Activated naive CD8-positive, alpha-beta T cell treated with anti-CD3 and anti-CD28 coated beads for 36 hours (primary cell): ENCODE measurements at regions not wholly inside any gene's neighbourhood (a gene's known extent, or its start where the extent isn't known, plus 50 kb on each side); places are given as distances from the start of the nearest gene placed in this dataset.
"Not testable (repeated sequence)": the region's sequence is repeated elsewhere in the genome, so short reads cannot be mapped to it uniquely, and the experiment has no call there.

Experiments
- DNase-seq: peaks from one replicate; pipeline ENCODE4 v3.0.0; 2021
- H3K27ac Mint-ChIP-seq: one replicate; pipeline ENCODE4 v1.8.0; 2022; ENCODE audit warnings: mild to moderate bottlenecking, moderate library complexity, mixed read lengths
- H3K27me3 Mint-ChIP-seq: one replicate; pipeline ENCODE4 v1.8.0; 2022; ENCODE audit warnings: mild to moderate bottlenecking, mixed read lengths
- H3K36me3 Mint-ChIP-seq: one replicate; pipeline ENCODE4 v1.8.0; 2021; ENCODE audit warnings: mild to moderate bottlenecking, mixed read lengths
- H3K4me1 Mint-ChIP-seq: one replicate; pipeline ENCODE4 v1.8.0; 2021; ENCODE audit warnings: mixed read lengths
- H3K4me3 Mint-ChIP-seq: one replicate; pipeline ENCODE4 v1.8.0; 2022; ENCODE audit warnings: mild to moderate bottlenecking, moderate library complexity, mixed read lengths
- H3K9me3 Mint-ChIP-seq: one replicate; pipeline ENCODE4 v1.8.0; 2022; ENCODE audit warnings: mixed read lengths

GRCh38 chr1:185529673-185530072, 204.5 kb upstream of the HMCN1 start:
- H3K9me3 Mint-ChIP-seq = peaks cover 2% of the 10 kb centered on the region
- H3K27ac Mint-ChIP-seq = no peak overlapping the region
- no peak overlapping the region for H3K4me3 Mint-ChIP-seq
- peaks cover 3% of the 10 kb centered on the region for H3K4me1 Mint-ChIP-seq
- H3K36me3 Mint-ChIP-seq = no peaks in the 10 kb centered on the region
- DNase-seq = no peak
- no peaks in the 10 kb centered on the region for H3K27me3 Mint-ChIP-seq

GRCh38 chr1:185528084-185528676, 206.0 kb upstream of the HMCN1 start:
- H3K36me3 Mint-ChIP-seq = peaks cover 1% of the 10 kb centered on the region
- peaks cover 3% of the 10 kb centered on the region for H3K4me1 Mint-ChIP-seq
- H3K27ac Mint-ChIP-seq = no peak overlapping the region
- peaks cover 4% of the 10 kb centered on the region for H3K9me3 Mint-ChIP-seq
- H3K4me3 Mint-ChIP-seq = no peak overlapping the region
- H3K27me3 Mint-ChIP-seq = no peaks in the 10 kb centered on the region
- no peak for DNase-seq

- peaks cover 1% of the 10 kb centered on the region for H3K36me3 Mint-ChIP-seq
- no peak for DNase-seq
- H3K4me1 Mint-ChIP-seq = peaks cover 3% of the 10 kb centered on the region
- H3K27me3 Mint-ChIP-seq = no peaks in the 10 kb centered on the region
- no peak overlapping the region for H3K27ac Mint-ChIP-seq
- H3K9me3 Mint-ChIP-seq = peaks cover 4% of the 10 kb centered on the region
- no peak overlapping the region for H3K4me3 Mint-ChIP-seq
These were observed 207.6 kb upstream of the HMCN1 start for GRCh38 chr1:185526344-185527307.

GRCh38 chr1:185520188-185520920, 203.3 kb upstream of the IVNS1ABP start:
- DNase-seq = no peak
- H3K27ac Mint-ChIP-seq = no peak overlapping the region
- no peak overlapping the region for H3K4me3 Mint-ChIP-seq
- H3K27me3 Mint-ChIP-seq = no peaks in the 10 kb centered on the region
- H3K9me3 Mint-ChIP-seq = peaks cover 15% of the 10 kb centered on the region
- H3K4me1 Mint-ChIP-seq = peaks cover 2% of the 10 kb centered on the region
- peaks cover 8% of the 10 kb centered on the region for H3K36me3 Mint-ChIP-seq

- Mint-ChIP-seq H3K4me1 (peaks cover 4% of the 10 kb centered on the region), H3K27ac (no peak overlapping the region), H3K4me3 (no peak overlapping the region), H3K9me3 (peaks cover 12% of the 10 kb centered on the region), H3K27me3 (no peaks in the 10 kb centered on the region), H3K36me3 (peaks cover 7% of the 10 kb centered on the region)
- no peak for DNase-seq
These were observed 200.9 kb upstream of the IVNS1ABP start for GRCh38 chr1:185517808-185518419.

- H3K9me3 Mint-ChIP-seq = peaks cover 12% of the 10 kb centered on the region
- not testable (repeated sequence) for H3K36me3 Mint-ChIP-seq, H3K4me1 Mint-ChIP-seq, DNase-seq, H3K27ac Mint-ChIP-seq, H3K27me3 Mint-ChIP-seq, H3K4me3 Mint-ChIP-seq
These were observed 200.3 kb upstream of the IVNS1ABP start for GRCh38 chr1:185517301-185517700.

GRCh38 chr1:185515696-185516095, 198.7 kb upstream of the IVNS1ABP start:
- Mint-ChIP-seq H3K4me1 (peaks cover 4% of the 10 kb centered on the region), H3K36me3 (peaks cover 7% of the 10 kb centered on the region), H3K27ac (no peak overlapping the region), H3K27me3 (no peaks in the 10 kb centered on the region), H3K4me3 (no peak overlapping the region), H3K9me3 (peaks cover 10% of the 10 kb centered on the region)
- DNase-seq = no peak

- Mint-ChIP-seq H3K4me3 (no peak overlapping the region), H3K36me3 (peaks cover 7% of the 10 kb centered on the region), H3K9me3 (peaks cover 10% of the 10 kb centered on the region), H3K27ac (no peak overlapping the region), H3K4me1 (peaks cover 4% of the 10 kb centered on the region), H3K27me3 (no peaks in the 10 kb centered on the region)
- no peak for DNase-seq
These were observed 197.3 kb upstream of the IVNS1ABP start for GRCh38 chr1:185514311-185514710.

- H3K27ac Mint-ChIP-seq = no peak overlapping the region
- no peak overlapping the region for H3K4me3 Mint-ChIP-seq
- H3K4me1 Mint-ChIP-seq = peaks cover 4% of the 10 kb centered on the region
- H3K36me3 Mint-ChIP-seq = peaks cover 7% of the 10 kb centered on the region
- no peak for DNase-seq
- H3K27me3 Mint-ChIP-seq = no peaks in the 10 kb centered on the region
- H3K9me3 Mint-ChIP-seq = peaks cover 5% of the 10 kb centered on the region
These were observed 195.4 kb upstream of the IVNS1ABP start for GRCh38 chr1:185512442-185512841.

GRCh38 chr1:185501099-185501498, 184.1 kb upstream of the IVNS1ABP start:
- no peak overlapping the region for H3K27ac Mint-ChIP-seq
- no peak for DNase-seq
- no peaks in the 10 kb centered on the region for H3K36me3 Mint-ChIP-seq
- no peak overlapping the region for H3K4me3 Mint-ChIP-seq
- peaks cover 22% of the 10 kb centered on the region for H3K4me1 Mint-ChIP-seq
- peaks cover 4% of the 10 kb centered on the region for H3K27me3 Mint-ChIP-seq
- peaks cover 6% of the 10 kb centered on the region for H3K9me3 Mint-ChIP-seq

- peak; percentile 9 for DNase-seq
- Mint-ChIP-seq H3K36me3 (no peaks in the 10 kb centered on the region), H3K4me3 (no peak overlapping the region), H3K4me1 (peaks cover 22% of the 10 kb centered on the region), H3K27me3 (peaks cover 4% of the 10 kb centered on the region), H3K27ac (peak overlapping the region; percentile 57), H3K9me3 (no peaks in the 10 kb centered on the region)
These were observed 183.1 kb upstream of the IVNS1ABP start for GRCh38 chr1:185500001-185500626.

- Mint-ChIP-seq H3K9me3 (no peaks in the 10 kb centered on the region), H3K4me1 (peaks cover 22% of the 10 kb centered on the region), H3K4me3 (no peak overlapping the region), H3K36me3 (no peaks in the 10 kb centered on the region), H3K27me3 (peaks cover 4% of the 10 kb centered on the region), H3K27ac (no peak overlapping the region)
- DNase-seq = no peak
These were observed 181.2 kb upstream of the IVNS1ABP start for GRCh38 chr1:185498207-185498606.

GRCh38 chr1:185497177-185497576, 180.1 kb upstream of the IVNS1ABP start:
- H3K27me3 Mint-ChIP-seq = peaks cover 4% of the 10 kb centered on the region
- H3K36me3 Mint-ChIP-seq = no peaks in the 10 kb centered on the region
- H3K4me3 Mint-ChIP-seq = no peak overlapping the region
- H3K4me1 Mint-ChIP-seq = peaks cover 20% of the 10 kb centered on the region
- H3K27ac Mint-ChIP-seq = no peak overlapping the region
- no peak for DNase-seq
- H3K9me3 Mint-ChIP-seq = no peaks in the 10 kb centered on the region

- Mint-ChIP-seq H3K36me3 (no peaks in the 10 kb centered on the region), H3K27ac (no peak overlapping the region), H3K27me3 (peaks cover 4% of the 10 kb centered on the region), H3K4me3 (no peak overlapping the region), H3K9me3 (no peaks in the 10 kb centered on the region), H3K4me1 (peaks cover 13% of the 10 kb centered on the region)
- no peak for DNase-seq
These were observed 178.9 kb upstream of the IVNS1ABP start for GRCh38 chr1:185495898-185496297.
